Gastroesophageal sphincter (tissue), 4 donors: ENCODE measurements at regions not wholly inside any gene's neighbourhood (a gene's known extent, or its start where the extent isn't known, plus 50 kb on each side); places are given as distances from the start of the nearest gene placed in this dataset.

Experiments used
- ATAC-seq: fragments of 150-250 bp; one replicate; pipeline ENCODE4 v1.9.1; 2016; ENCODE audit warnings: mild to moderate bottlenecking, moderate library complexity
- H3K27ac ChIP-seq, 4 donors: fragments of 200-600 bp; sonication (generic) in 3 of 4; 1 replicate in 3 of 4; 2 replicates in 1 of 4; pipeline ENCODE4 v1.5.1; 2016 to 2019
- H3K27me3 ChIP-seq: fragments of 200-600 bp; sonication (generic); one replicate; pipeline ENCODE4 v1.5.1; 2019
- H3K36me3 ChIP-seq, 2 donors: fragments of 200-600 bp; sonication (generic); one replicate each; pipeline ENCODE4 v1.5.1; 2019; ENCODE audit warnings: control low read depth in 1 of 2
- H3K4me1 ChIP-seq, 3 donors: fragments of 200-600 bp; sonication (generic); 1 replicate in 2 of 3; 2 replicates in 1 of 3; pipeline ENCODE4 v1.5.1; 2016 to 2019; ENCODE audit warnings: control low read depth in 2 of 3
- H3K4me3 ChIP-seq, 2 donors: fragments of 200-600 bp; sonication (generic); one replicate each; pipeline ENCODE4 v1.5.1; 2019; ENCODE audit warnings: mild to moderate bottlenecking in 1 of 2, moderate library complexity in 1 of 2
- H3K9me3 ChIP-seq, 3 donors: fragments of 200-600 bp; sonication (generic); one replicate each; pipeline ENCODE4 v1.5.1; 2017 to 2019; ENCODE audit warnings: control low read depth in 2 of 3
- CTCF ChIP-seq, 4 experiments: fragments of 200-600 bp in 2 of 4; fragments of 450-650 bp in 2 of 4; sonication (generic) in 1 of 4; IDR thresholded peaks; one replicate each; pipeline ENCODE4 v1.5.1; 2017 to 2019; ENCODE audit warnings: antibody characterized with exemption in 4 of 4, mild to moderate bottlenecking in 2 of 4, moderate library complexity in 2 of 4
- EP300 ChIP-seq: sonication (generic); formaldehyde crosslinking; IDR thresholded peaks from one replicate; pipeline ENCODE4 v1.6.1; 2017; ENCODE audit warnings: antibody characterized with exemption, mild to moderate bottlenecking
- POLR2A ChIP-seq, 2 donors: fragments of 450-650 bp; IDR thresholded peaks; one replicate each; pipeline ENCODE4 v1.6.1; 2017; ENCODE audit warnings: antibody characterized with exemption in 2 of 2, mild to moderate bottlenecking in 2 of 2, moderate library complexity in 1 of 2
- POLR2AphosphoS5 ChIP-seq: sonication (generic); formaldehyde crosslinking; IDR thresholded peaks from one replicate; pipeline ENCODE4 v1.6.1; 2017; ENCODE audit warnings: antibody characterized with exemption
- WGBS, 2 donors: methylation state at CpG; one replicate each; pipeline ENCODE4 v1.1.5; 2018; ENCODE audit warnings: low coverage in 1 of 2; 5-methylcytosine and 5-hydroxymethylcytosine counted together

GRCh38 chr16:6096931-6097670, 999.5 kb upstream of the EEF2KMT start:
- TF ChIP-seq POLR2AphosphoS5 (no peak), EP300 (no peak), POLR2A (IDR thresholded peaks at IDR 0.05) (no peak), CTCF (IDR thresholded peaks at IDR 0.05) (no peak)
- WGBS, 2 donors, result 67% methylated on average over 5 of the region's 7 CpGs; no CpG with 5 or more reads in 1 of the 2 donors
- Histone ChIP-seq H3K36me3 (no peaks in the 10 kb centered on the region), H3K27ac (no peak overlapping the region), H3K27me3 (no peaks in the 10 kb centered on the region), H3K4me3 (no peak overlapping the region), H3K4me1 (no peaks in the 10 kb centered on the region), H3K9me3 (peaks cover 0 to 23% (median 0%) of the 10 kb centered on the region in 3 donors)
- ATAC-seq, result no peak

- peaks cover 0 to 32% (median 0%) of the 10 kb centered on the region in 3 donors for H3K9me3 ChIP-seq
- no peaks in the 10 kb centered on the region for H3K4me1 ChIP-seq
- WGBS, 2 donors, result 59 to 83% methylated on average over 1 to 4 of the region's 5 CpGs
- TF ChIP-seq EP300, result no peak
- no peak for TF ChIP-seq POLR2A (IDR thresholded peaks at IDR 0.05)
- TF ChIP-seq CTCF (IDR thresholded peaks at IDR 0.05), result no peak
- no peak for TF ChIP-seq POLR2AphosphoS5
- no peak overlapping the region for H3K4me3 ChIP-seq
- no peak overlapping the region for H3K27ac ChIP-seq
- H3K36me3 ChIP-seq, result no peaks in the 10 kb centered on the region
- no peak for ATAC-seq
- no peaks in the 10 kb centered on the region for H3K27me3 ChIP-seq
These were observed 997.8 kb upstream of the EEF2KMT start for GRCh38 chr16:6095414-6095813.

GRCh38 chr16:6091021-6091420, 993.4 kb upstream of the EEF2KMT start:
- no peak for TF ChIP-seq CTCF (IDR thresholded peaks at IDR 0.05)
- TF ChIP-seq POLR2AphosphoS5, result no peak
- TF ChIP-seq EP300, result no peak
- no peak for TF ChIP-seq POLR2A (IDR thresholded peaks at IDR 0.05)
- Histone ChIP-seq H3K36me3 (no peaks in the 10 kb centered on the region), H3K27me3 (no peaks in the 10 kb centered on the region), H3K27ac (no peak overlapping the region), H3K4me1 (no peaks in the 10 kb centered on the region), H3K9me3 (peaks cover 0 to 39% (median 0%) of the 10 kb centered on the region in 3 donors), H3K4me3 (no peak overlapping the region)
- no peak for ATAC-seq
- WGBS, 2 donors, result 88 to 94% methylated on average over 3 of the region's 3 CpGs

DNA sequence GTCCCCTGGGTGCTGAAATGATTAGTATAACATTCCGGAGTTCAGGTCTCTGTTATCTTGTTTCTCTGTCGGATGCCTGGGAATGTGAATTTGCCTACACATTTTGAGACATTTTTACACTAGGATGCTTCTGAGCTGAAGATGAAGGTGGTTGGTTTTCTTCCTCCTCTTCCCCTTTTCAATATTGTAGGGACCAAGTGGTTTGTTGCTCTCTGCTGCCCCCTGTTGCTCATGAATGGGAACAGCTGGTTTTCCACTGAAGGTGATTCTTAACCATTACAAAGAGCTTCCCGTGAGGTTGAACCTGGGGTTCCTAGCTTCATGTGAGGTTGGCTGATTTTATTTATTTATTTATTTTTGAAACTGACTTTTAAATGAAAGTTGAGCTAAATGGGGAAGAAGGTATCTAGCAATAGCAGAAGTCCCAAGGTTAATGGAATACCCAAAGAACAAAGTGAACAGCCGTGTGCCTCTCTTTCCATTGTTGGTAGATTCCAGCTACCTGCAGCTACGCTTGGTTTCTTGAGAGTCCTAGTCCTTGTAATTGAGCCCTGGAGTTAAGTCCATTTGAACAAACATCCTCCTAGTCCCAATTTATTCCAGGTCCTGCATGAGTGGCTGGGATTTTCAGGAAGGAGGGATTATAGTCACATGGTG, 983.9 kb upstream of the EEF2KMT start:
- no peak for TF ChIP-seq EP300
- TF ChIP-seq CTCF (IDR thresholded peaks at IDR 0.05), result peak in 1 of 4 experiments; percentile 24
- Histone ChIP-seq H3K4me1 (no peaks in the 10 kb centered on the region), H3K27me3 (no peaks in the 10 kb centered on the region), H3K9me3 (no peaks in the 10 kb centered on the region), H3K36me3 (no peaks in the 10 kb centered on the region), H3K27ac (no peak overlapping the region), H3K4me3 (no peak overlapping the region)
- WGBS, 2 donors, result 43 to 74% methylated on average over 2 to 5 of the region's 5 CpGs
- ATAC-seq, result no peak

- WGBS, 2 donors, result 60 to 86% methylated on average over 2 of the region's 2 CpGs
- no peak for ATAC-seq
These were observed 979.0 kb upstream of the EEF2KMT start for GRCh38 chr16:6076631-6077030.

More at GRCh38 chr16:6076631-6077030, 979.0 kb upstream of the EEF2KMT start:
- no peaks in the 10 kb centered on the region for H3K9me3 ChIP-seq
- H3K4me1 ChIP-seq, result no peaks in the 10 kb centered on the region
- no peak overlapping the region for H3K4me3 ChIP-seq
- H3K27ac ChIP-seq, result no peak overlapping the region
- no peaks in the 10 kb centered on the region for H3K27me3 ChIP-seq
- no peaks in the 10 kb centered on the region for H3K36me3 ChIP-seq
- TF ChIP-seq EP300, result no peak
- no peak for TF ChIP-seq CTCF (IDR thresholded peaks at IDR 0.05)
- TF ChIP-seq POLR2AphosphoS5, result no peak
- TF ChIP-seq POLR2A (IDR thresholded peaks at IDR 0.05), result no peak
